Medulla oblongata (tissue), 1 donor: ENCODE measurements at regions not wholly inside any gene's neighbourhood (a gene's known extent, or its start where the extent isn't known, plus 50 kb on each side); places are given as distances from the start of the nearest gene placed in this dataset.
"Not testable (repeated sequence)": the region's sequence is repeated elsewhere in the genome, so short reads cannot be mapped to it uniquely, and the experiment has no call there.

Source experiments
- DNase-seq: peaks from one replicate; pipeline ENCODE4 v3.0.0-alpha.2; 2015; ENCODE audit errors: extremely low spot score

DNA sequence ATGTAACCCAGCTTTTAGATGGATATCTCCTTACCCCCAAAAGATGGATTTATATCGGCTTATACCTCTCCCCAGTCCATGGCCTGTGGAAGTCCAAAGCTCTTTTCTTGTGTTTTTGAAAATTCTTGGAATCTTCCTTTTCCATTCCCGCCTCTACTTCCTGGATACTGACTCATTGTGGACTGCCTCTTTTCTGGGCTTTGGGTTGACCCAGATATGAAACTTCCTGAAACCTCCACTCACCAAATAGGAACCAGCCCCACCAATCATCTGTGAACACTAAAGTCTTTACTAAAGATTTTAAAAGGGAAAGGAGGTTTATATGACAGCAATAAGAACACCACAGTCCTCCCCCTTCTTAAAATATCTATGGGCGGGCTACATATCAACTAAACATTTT is 163.4 kb upstream of the SYN3 start:
- DNase-seq: no peak

DNA sequence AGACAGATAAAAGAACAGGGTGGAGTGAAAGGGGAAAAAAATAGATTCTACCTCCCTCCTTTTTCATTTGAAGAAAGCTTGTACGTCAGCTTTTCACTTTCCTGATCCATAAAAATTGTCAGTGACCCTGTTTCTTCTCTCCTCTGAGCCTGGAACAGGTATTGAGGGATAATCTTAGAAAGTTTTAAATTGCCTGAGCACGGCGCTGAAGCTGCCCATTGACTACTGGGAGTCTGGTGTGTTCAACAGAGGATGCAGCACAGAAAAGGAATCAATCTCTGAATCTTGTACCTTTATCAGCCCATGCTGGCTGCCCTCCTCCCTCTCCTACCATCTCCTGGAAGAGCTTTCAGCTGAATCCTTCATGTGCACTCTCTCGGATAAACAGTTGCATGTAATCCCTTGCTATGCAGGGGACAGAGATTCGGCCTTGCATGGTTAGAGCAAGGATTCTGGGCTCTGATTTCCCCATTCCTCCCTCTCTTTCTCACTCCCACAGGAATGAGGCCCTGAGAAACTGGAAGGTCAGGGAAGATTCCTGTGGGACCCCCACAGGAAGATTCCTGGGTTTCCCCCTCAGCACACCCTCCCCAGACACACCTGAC is 162.4 kb upstream of the SYN3 start:
- no peak for DNase-seq

DNA sequence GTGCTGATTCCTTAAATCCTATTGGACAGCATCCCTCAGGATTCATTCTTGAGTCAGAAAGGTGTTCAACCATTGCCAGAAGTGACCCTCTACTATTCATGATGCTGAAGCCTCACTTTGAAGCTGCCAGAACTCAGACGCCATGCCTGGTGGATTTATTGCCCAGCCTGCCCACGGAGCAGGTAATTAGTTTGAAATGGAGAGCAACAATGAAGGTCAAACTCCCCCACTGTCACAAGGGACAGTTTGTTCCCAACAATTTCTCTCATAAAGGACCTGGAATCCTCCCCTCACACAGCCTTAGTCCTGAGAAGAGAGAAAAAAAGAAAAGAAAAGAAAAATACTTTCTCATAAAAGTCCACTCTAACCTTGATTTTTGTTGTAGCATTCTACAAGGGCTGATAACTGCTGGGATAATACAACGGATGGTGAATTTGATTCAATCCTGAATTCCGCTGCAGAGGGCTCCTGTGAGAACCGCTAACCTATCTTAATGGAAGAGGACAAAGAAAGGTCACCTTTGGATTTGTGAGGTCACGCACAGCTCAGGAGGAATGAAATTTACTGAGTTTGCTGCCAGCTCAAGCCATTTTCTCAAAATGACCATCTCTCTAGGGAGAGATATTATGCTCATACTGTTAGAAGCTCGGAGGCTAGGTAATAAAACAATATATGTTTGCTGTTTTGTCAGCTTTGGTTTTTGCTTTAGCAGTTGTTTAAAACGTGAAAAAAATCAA is 161.6 kb upstream of the SYN3 start:
- no peak for DNase-seq

DNA sequence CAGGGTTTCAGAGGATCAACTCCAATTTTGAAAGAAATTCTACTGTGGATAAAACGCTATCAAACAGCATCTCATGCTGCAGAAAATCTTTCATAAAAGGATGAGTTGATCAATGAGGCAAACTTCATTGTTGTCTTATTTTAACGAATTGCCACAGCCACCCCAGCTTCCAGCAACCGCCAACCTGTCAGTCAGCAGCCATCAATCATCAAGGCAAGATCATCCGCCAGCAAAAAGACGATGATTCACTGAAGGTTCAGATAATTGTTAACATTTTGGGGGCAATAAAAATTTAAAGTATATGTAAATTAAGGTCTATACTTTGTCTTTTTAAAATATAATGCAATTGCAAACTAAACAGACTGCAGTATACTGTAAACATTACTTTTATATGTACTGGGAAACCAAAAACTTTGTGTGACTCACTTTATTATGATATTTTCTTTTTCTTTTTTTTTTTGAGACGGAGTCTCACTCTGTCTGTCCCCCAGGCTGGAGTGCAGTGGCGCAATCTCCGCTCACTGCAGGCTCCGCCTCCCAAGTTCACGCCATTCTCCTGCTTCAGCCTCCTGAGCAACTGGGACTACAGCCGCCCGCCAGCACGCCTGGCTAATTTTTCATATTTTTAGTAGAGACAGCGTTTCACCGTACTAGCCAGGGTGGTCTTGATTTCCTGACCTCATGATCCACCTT is 155.3 kb upstream of the SYN3 start:
- DNase-seq: no peak

GRCh38 chr22:33209930-33210784 is 152.0 kb upstream of the SYN3 start:
- peak; percentile 37 for DNase-seq

GRCh38 chr22:33204408-33204807 is 146.2 kb upstream of the SYN3 start:
- no peak for DNase-seq

DNA sequence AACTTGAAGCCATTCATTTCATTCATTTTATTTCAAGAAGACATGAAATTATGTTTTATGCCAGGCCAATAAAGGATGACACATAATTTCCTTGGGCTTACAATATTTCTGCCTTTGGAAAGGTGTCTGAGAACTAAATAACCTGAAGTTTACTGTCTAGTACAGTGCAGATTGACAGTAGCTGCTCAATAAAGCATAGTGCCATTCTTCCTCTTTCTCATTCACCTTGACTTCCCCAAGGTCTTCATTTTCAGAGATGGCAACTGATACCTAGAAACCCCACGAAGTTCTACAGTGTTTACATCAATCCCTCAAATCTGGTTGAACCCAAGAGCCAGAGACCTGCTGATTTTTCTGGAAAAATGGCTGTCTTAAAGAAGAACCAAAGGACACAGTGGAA is 144.3 kb upstream of the SYN3 start:
- DNase-seq: no peak

GRCh38 chr22:33194529-33195077 is 136.4 kb upstream of the SYN3 start:
- no peak for DNase-seq

GRCh38 chr22:33192156-33192555 is 134.0 kb upstream of the SYN3 start:
- DNase-seq: no peak

DNA sequence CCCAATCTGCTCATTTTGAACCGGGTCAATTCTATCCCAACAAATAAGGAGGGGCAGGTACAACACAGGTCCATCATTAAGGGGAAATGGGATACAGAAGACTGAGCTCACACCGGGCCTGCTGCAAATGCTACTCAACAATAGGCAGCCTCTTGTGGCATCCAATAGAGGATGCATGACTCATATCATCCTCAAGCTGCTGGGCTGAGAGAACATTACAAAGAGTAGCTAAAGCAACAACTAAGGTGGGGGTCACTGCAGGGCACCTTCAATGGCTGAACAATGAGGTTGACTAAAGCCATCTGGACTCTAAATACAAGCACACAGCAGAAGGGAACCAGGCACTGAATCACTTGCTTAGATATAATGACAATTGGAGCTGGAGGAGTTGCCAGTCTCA is 130.1 kb upstream of the SYN3 start:
- DNase-seq: no peak

DNA sequence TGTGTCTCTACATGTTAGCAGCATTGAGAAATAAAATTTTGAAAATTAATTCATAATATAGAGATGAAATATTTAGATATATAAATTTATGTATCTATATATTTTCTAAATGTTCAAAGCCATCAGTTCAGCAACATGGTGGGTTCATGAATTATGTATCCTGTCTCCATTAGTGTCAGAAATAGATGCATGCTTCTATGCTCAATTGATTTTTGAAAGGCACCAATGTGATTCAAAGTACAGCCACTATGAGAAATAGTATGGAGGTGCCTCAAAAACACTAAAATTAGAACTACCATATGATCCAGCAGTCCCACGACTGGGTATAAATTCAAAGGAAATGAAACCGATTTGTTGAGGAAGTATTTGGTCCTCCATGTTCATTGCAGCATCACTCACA is 128.6 kb upstream of the SYN3 start:
- DNase-seq: no peak

DNA sequence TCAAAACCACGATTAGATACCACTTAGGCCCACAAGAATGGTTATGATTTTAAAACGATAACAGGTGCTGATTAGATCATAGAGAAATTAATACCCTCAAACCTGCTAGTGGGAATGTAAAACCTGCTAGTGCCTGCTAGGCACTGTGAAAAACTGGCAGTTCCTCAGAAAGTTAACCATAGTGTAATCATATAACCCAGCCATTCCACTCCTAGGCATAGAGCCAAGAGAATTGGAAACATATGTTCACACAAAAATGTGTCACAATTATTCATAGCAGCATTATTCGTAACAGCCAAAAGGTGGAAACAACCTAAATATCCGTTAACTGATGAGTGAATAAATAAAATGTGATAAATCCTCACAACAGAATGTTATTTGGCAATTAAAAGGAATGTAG is 122.2 kb upstream of the SYN3 start:
- DNase-seq: no peak

DNA sequence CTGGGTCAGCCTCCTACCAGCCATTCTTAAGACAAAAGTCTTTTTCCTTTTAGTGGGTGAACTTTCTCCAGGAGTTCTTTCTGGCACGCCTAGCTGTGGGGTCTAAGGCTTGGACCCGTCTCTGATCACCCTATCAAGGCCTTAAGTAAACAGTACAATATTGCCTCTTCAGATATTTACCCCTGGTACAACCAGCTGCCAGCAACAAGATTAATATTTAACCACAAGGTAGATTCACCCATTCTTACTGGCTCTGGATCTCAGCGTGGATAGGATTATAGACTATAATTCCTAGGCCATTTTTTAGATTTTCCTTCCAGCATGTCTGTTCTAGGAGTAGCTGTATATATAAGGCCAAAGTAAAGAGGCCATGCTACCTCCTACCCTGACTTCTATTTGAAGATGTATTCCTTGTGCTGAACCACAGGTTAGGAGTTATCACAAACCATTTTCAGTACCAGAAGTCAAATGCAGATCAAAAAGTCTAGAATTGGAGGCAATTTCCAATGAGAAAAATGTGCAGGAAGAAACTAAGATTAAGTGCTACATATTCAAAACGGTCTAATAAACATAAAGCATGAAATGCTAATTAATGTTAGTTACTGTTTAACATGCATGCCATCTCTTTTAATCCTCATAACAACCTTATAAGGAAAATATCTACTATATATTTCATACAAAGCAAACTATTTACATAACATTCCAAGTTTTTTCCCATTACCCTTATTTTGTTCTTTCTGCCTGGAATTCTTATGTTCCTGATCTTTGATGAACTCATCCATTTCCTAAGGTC is 110.0 kb upstream of the SYN3 start:
- no peak for DNase-seq

GRCh38 chr22:33166206-33166605 is 108.0 kb upstream of the SYN3 start:
- no peak for DNase-seq

DNA sequence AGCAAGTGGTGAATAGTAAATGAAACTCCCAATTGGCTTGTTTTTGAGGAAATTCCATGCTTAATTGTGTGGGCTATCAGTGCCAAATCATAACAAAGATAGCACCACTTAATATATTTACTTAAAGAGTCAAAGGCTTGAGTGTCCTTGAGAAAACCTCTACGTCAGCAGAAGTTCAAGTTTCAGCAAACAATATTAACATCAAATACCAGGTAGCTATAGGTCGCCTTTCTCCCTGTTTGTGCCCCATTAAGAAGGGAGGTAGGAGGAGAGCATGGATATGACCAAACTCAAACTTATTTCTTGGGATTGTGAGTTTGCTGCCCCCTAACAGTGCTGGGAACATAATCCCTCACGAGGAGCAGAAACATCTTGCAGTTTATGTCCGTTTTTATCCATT is 105.6 kb upstream of the SYN3 start:
- DNase-seq: no peak

GRCh38 chr22:33162196-33162595 is 104.0 kb upstream of the SYN3 start:
- no peak for DNase-seq

DNA sequence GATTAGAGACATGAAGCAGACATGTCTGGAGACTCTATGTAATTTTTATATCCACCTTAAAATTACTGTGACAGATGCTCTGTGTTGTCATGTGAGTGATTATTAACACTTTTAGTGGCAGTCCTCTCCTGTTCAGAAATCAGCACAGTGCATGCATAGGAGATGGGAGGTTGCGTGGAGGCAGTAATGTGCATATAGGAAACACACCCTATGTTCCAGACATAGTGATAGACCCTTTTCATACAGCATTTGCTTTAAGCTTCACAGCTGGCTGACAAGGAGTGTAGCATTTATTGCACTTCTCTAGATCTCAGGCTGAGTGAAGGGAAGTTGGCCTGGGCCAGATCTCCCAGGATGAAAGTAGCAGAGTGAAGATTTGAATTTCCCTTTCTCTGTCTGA is 102.3 kb upstream of the SYN3 start:
- no peak for DNase-seq

- DNase-seq: not testable (repeated sequence)
Observed at GRCh38 chr22:33154967-33155366, 96.8 kb upstream of the SYN3 start.

DNA sequence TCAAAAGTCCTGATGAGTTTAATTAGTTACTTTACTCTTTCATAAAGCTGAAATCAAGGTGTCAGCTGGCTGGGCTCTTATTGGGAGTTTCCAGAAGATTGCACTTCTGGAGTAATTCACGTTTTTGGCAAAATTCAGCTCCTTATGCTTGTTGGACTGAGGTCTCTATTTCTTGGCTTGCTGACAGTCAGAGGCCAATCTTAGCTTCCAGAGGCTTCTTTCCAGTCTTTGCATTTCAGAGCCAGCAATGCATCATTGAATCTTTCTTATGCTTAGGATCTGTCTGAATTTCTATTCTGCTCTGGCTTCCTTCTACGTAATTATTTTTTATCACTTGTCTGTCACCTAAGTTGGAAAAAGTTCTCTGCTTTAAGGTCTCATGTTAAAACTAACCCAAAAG is 91.4 kb upstream of the SYN3 start:
- DNase-seq: no peak

DNA sequence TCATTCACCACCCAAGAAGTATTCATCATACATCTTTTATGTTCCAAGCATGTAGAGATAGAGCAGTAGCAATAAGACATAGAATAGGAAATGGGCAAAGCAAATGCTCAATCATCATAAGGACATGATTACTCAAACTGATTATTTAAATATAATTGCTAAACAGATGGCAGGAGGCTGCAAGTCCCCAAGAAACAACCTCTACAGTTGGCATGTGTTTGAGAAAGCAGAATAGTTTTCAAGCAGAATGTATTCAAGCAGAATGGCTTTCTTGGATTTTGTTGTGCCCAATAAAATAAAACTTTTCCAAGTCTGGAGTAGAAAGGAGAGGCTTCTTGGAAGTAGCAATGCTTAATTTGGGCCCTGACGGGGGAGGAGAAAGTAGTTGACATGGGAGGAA is 86.5 kb upstream of the SYN3 start:
- DNase-seq: no peak
